Left renal cortex interstitium (tissue), 4 donors: ENCODE measurements at regions not wholly inside any gene's neighbourhood (a gene's known extent, or its start where the extent isn't known, plus 50 kb on each side); places are given as distances from the start of the nearest gene placed in this dataset.

Source experiments
- DNase-seq, 4 donors: peaks; one replicate each; pipeline ENCODE4 v3.0.0-alpha.2; 2013; ENCODE audit warnings: low read depth in 4 of 4, low spot score in 2 of 4, missing footprints in 1 of 4

DNA sequence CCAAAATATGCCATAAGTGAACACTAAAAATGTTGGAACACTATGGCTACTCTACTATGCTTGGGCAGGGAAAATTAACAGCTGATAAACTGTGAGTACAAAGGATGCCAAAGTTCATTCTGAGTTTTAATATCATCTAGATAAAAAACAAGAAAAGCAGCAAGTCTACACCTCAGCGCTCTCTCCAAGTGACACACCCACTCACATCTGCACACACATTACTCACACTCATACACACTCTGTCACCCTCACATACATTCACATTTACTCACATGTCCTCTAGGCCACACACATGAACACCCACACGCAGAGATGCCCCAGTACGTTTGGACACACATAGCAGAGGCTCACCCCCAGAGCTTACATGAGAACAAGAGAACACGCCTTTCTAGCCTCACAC lies 87.3 kb upstream of the RAB4A start:
- DNase-seq = no peak

DNA sequence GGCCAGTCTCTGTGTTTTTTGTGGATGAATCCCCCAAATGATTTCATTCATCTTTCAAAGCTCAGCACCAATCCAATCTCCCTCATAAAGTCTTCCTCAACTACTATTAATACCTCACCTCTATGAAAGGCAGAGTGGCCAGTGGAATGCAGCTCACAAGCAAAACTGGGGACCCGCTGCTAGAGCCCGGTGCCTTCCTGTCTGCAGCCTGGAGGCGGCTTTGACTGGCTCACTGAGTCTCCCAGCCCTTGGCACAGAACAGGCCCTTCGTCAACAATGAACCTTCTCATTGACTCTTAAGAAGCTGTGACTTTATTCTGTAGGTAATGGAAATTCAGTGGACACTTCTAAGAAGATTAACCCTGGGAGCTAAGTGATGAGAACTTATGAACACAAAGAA lies 86.8 kb upstream of the RAB4A start:
- no peak for DNase-seq

DNA sequence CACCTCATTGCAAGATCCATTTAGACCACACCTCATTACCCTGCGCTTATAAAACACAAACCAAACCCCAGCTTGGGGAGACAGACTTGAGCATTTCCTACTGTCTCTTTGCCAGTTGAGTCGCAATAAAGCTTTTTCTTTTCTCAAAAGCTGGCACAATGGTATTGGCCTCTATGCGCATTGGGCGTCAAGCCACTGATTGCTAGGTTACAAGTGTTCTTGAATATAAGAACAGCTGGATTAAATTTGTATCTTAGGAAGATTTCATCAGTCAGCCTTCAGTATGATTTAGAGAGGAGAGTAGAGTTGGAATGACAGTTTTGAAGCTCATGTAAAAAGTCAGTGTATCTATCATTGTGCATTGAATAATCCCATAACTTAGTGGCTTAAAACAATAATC lies 84.9 kb upstream of the RAB4A start:
- no peak for DNase-seq

DNA sequence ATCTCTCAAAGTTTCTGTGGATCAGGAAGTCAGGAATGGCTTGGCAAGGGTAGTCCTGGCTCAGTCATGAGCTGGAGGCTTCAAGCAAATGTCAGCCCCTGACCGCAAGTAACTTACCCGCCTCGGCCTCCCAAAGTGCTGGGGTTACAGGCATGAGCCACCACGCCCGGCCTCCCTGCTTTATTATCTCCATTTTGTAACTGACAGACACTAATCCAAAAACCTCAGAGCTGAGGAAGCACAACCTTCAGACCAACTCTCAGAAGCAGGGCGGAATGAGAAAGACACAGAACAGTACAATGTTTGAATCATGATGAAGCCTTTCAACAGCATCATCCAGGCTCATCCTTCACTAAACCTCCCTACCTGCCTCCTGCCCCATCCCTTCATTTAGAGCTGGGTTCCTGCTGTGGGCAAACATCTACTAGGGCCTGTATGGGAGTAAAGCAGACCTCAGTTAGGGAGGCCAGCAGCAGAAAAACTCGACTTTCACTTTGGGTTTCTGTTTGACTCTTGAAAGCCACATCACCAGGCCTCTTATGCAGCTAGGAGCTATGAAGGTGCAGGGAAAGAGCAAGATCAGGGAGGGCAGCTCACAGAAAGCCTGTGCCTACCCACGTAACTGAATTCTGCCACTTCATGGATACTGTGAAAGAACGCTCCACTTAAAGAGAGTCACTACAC lies 84.4 kb upstream of the RAB4A start:
- DNase-seq = no peak

DNA sequence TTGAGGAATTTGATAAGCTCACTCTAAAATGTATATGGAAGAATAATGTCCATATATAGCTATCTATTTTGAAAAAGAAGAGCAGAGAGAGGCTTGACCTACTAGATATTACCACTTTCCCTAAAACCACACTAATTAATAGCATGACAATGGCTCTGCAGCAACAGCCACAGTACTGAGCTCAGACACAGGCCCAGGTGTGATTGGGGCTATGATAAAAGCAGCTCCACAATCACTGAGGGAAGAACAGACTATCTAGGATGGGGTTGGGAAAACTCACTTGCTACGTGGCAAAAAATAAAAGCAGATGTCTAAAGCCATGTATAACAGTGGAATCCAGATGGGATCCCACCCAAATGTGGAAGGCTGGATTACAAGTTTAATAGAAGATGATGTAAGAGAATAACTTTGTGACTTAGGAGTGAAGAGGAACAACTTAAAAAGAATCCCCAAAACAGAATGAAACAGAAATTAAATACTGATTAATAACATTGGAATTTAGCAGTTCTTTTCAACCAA lies 80.8 kb upstream of the RAB4A start:
- DNase-seq = no peak

DNA sequence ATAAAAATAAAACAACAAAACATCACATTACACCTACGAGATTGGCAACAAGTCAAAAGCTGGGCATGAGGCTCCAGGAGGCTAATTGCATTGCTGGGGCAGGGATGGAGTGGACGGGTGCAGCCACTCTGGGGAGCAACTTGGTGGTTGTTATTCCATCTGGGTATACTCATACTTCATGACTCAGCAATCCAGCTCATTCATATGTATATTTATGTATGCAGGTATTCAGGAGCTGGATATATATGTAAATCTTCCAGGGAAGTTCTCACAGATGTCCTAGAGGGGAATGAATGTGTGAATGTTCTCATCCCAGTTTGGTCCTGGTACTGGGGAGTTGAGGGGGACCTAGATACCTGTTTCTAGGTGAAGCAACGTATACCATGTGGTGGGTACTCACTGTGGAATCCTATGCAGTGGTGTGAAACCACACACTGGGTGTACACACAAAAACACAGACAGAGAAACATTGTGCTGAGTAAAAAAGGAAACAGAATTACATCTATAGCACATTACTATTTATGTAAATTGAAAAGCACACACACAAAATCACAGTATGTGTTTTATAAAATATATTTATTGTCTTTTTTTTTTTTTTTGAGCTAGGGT lies 79.7 kb upstream of the RAB4A start:
- DNase-seq = no peak

DNA sequence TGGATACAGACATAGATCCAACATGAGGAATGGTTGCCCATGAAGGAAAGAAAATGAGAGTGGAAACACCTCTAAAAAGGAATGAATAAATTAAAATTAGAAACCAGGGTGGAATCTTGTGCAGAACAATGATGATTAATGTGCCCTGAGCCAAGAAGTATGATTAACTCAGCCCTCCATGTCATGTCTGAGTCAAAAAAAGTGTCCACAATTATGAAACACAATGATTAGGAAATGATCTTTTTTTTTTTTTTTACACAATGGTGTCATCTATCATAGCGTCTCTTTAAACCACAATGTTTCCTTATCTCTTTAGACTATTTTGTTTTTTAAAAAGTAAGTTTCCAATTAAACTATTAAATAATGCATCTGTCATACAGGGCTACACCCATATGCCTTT lies 78.9 kb upstream of the RAB4A start:
- no peak for DNase-seq

DNA sequence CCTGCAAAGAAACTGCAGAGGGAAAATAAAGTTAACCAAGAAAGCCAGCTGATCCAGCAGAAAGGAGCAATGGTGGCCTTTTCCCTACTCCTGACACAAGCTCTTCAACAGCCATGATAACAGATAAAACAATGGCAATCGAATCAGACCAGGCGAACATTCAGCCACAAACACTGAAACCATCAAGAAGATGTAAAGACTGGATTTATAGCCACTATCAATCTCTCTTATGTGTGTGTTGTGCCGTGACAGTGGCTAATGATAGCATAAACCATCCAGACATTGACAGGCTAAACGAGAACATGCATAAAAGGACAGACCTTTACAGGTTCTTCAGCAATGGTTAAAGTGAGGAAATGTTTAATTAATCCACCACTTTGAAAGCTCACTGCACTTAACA lies 78.1 kb upstream of the RAB4A start:
- no peak for DNase-seq

DNA sequence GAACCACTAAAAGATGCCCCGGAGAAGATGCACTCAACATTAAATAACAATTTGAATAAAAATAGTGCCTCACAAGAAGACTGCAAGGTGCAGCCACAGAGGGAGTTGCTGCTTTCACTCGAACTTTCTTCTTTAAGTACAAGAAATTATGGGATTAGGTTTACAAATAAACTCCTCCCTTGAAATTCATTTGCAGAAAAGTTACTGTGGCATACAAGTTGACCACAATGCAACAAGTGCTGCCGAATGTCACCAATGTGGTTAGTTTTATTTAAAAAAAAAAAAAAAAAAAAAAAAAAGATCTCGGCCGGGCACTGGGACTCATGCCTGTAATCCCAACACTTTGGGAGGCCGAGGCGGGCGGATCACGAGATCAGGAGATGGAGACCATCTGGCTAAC lies 76.8 kb upstream of the RAB4A start:
- DNase-seq = no peak

DNA sequence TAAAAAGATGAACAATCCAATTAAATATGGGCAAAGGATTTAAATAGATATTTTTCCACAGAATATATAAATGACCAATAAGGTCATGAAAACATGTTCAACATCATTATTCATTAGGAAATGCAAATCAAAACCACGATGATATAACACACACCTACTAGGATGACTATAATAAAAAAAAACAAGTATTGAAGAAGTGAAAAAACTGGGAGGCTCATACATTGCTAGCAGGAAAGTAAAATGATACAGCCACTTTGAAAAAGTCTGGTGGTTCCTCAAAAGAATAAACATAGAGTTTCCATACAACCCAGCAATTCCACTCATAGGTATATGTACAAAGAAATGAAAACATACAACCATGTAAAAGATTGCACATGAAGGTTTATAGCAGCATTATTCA lies 75.7 kb upstream of the RAB4A start:
- DNase-seq = no peak

DNA sequence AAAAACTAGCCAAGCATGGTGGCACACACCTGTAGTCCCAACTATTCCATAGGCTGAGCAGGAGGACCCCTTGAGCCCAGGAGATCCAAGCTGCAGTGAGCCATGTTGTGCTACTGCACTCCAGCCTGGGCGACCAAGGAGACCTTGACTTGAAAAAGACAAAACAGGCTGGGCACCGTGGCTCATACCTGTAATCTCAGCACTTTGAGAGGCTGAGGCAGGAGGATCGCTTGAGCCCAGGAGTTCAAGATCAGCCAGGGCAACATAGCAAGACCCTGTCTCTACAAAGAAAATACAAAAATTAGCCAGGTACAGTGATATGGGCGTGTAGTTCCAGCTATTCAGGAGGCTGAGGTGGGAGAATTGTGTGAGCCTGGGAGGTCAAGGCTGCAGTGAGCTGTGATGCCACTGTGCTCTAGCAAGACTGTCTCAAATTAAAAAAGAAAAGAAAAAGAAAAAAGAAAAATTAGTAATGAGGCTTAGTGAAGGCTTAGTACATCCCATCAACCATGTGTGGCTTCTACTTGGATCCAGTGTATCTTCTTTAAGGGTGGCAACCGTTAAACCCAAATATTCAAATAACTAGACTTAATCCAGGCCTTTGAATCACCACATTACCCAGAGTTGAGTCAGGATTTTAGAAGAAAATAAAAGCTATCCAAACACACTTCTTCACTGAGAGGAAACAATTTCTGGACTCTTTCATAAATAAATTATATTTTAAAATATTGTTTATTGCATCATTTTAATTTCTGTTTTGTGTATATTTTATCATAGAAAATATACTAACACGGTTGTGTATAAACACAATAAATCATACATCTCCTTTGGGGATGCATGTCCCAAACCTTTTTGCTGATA lies 74.3 kb upstream of the RAB4A start:
- DNase-seq = no peak

DNA sequence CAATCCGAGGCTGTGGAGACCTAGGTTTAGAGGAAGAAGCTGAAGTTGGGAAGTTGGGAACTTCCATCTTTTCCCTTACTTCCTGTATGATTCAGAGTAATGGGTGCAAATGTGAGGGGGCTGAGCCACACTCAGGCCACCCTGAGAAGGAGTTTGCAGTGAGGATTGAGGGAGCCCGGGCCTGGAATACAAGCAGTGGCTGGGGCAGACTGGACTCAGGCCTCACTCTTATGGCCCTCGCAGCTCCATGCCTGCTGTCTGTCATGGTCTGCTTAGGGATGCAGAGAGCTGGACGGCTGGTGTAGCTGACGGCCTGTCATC lies 73.7 kb upstream of the RAB4A start:
- DNase-seq = no peak

DNA sequence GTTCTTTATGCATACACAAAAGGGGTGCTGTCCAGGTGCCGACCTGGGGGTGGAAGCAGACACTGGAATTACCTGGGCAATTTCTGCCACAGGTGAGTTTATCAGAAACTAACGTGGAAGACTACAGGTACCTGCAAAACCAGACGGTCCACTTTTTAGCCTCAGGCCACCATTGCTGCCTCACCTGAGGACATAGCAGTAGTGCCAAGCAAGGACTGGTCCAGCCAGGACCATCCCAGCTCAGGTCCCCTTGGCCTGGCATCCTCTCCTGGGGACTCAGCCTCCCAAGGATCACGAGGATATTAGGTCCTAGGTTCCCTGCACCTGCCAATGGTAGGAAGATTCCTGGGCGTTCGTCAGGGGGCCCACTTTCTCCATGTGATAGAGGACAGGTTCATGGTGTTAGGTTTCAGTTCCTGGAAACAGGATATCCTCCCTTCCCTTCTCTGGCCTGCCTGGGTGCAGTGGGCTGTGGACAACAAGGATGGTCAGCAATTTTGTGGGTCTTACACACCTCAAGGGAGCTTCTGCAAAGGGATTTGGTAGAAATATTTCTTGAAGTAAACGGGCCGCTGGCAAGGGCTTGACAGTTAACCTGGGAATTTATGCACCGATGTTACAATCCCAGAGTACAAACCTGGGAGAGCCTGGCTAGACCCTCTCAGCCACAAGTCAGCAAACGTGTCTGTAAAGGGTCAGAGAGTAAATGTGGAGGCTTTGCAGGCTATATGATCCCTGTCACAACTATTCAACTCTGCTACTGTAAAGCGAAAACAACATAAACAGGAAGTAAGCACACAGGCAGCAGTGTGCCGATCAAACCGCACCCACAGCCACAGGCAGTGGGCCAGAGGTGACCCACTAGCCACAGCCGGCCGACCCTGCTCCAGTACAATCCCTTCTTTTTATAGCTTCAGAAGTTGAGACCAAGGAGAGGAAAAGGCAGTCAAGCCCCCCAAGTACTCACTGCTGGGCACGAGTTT lies 71.4 kb upstream of the RAB4A start:
- no peak for DNase-seq

DNA sequence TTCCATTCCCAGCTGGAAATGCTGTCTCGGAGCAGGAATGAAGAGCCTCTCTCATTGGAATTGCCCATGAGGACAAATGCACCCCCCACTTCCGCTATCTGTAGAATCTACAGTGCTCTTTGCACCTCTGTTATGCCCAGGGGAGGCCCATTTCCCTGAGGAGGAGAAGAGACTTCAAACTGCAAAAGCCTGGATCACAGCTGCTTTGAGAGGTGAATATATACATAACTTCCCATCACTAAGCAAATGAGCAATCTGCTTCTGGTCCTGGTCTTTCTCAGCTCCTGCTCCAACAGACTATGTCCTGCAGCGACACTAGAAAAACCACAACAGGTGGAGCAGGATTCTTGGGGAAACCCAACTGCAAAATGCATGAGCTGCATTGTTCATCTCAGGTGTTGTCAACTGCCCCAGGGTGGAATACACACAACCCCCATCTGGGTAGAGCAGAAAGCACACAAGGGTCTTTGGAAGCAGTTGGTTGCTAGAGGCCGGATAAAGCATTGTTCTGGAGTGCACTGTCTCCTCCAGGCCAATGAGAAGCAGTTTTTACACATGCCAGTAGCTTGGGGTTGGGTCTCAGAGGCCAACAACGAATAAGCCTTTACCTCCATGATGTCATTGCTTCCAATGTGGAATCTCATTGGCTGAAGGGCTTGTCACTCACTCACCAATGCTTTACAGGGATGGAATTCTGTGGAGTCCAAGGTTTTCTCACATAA lies 67.7 kb upstream of the RAB4A start:
- DNase-seq = peak in 2 of 4 donors; percentile 70 to 86

DNA sequence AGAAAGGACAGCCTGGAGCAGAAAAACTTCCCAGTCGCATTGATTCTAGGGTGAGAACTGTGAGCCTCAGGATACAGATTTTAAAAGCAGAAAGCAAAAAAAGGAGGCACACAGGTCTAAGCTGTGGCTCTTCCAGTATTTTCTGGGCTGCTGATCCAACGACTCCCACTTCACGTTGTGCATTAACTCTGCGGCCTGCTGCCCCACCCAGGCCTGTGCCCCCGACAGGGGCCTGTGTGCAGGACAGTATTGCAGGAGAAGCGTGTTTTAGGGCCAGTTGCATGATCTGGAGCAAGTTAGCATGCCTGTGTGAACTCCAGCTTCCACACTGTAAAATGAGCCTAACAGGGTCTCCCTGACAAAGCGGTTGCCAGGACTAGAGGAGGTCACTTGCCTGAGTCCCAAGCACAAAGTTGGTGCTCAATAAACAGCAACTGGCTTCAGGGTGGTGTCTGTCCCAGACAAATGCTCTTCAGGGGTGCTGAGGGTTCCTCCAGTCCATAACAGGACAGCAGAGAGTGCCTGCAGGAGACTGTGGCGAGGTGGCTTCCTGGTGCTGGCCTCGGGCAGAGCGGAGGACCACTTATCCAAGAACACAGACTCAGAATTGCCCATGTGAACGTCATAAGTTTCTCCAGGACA lies 66.8 kb upstream of the RAB4A start:
- no peak for DNase-seq

DNA sequence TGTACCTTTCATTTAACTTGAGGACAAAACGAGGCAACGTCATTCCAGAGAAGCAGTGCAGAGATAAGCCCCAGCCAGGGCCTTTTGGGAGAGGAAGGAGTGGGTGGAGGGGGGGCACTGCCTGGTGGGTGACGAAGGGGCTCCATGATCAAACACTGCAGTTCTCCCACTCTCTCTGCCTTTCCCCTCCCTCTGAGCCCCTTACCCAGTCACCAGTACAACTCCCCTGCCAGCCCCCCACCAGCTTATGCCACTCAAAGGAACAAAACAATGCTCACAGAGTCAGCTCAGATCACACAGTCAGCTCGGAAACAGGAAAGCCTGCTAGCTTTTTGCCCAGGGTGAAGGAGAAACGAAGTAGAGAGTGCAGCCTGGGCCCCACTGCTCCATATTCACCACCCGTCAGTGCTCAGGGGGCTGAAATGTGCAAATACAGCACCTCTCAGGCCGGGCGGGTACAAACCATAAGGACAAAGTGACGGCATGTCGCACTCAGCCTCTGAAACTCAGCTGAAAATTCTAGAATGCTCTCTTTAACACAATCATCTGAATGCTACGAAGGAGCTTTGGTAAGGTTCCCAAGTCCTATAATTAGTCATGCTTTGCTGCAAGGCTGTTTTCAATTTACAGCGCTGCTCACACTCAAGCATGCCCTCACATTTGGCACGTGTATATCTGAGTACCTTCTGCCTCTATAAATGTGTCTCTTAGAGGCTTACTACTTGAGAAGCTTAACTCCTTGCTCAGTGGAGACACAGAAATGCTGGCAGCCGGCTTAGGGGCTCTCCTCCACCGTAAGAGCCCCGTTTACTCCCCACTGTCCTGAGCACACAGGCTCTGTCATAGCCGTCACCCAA lies 65.8 kb upstream of the RAB4A start:
- no peak for DNase-seq

DNA sequence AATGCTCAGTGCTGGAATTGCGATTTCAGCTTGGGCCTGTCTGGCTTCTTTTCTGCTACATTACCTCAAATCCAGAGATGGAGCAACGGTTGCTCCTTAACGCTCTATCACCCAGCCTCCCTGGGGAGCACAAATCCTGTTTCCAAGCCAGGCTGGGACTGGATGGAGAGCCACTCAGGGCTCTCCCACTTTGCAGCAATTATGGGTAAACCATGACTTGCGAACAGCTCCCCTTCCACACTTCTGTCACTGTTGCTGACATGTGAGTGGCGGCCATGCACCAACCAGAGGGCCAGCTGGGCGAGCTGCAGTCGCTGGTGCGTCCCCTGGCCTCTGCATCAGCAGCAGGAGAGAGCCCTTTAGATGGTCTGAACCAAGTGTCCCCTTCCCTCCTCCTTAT lies 65.1 kb upstream of the RAB4A start:
- DNase-seq = no peak

DNA sequence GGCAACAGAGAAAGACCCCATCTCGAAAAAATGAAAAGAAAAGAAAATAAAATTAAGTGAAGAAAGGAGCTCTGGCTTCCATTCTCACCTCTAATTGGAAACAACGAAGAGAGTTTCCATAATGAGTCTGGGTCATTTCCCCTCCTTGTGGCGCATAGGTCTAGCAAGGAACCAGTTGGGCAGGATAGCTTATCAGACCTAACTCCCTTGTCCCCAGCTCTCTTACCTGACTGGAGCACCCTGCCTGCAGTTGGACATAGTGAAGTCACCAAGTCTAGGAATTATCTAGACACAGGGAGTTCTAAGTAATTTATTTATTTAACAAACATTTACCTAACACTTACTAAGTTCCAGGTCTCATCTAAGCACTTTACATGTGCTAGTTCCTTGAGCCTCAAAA lies 63.0 kb upstream of the RAB4A start:
- DNase-seq = no peak

DNA sequence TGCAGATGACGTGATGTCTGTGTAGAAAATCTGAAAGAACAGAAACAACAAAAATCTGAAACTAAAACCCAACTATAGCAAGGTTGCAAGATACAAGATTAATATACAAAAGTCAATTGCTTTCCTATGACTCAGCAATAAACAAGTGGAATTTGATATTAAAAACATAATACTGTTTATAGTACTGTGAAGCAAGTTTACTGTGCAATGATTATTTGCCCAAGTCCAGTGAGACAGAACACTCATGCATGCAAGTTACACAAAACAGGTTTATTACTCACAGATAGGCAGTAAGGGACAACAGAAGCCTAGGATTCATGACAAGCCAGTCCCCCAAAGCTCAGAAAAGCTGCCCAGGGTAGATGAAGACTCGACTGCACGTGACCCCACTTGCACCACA lies 62.4 kb upstream of the RAB4A start:
- no peak for DNase-seq
